SK-N-SH (cell line): ENCODE measurements at regions not wholly inside any gene's neighbourhood (a gene's known extent, or its start where the extent isn't known, plus 50 kb on each side); places are given as distances from the start of the nearest gene placed in this dataset.

ENCODE experiments used
- CTCF ChIA-PET: fragments of 300-600, 350-600 bp; formaldehyde crosslinking; extraction: SDS; loops from one replicate; lab custom pipeline; 2021; lab: Yijun Ruan, JAX
- POLR2A ChIA-PET: fragments of 350-600 bp; sonication (Branson Sonifier 250); formaldehyde crosslinking; extraction: SDS; loops from one replicate; lab custom pipeline; 2020; ENCODE audit warnings: antibody characterized with exemption, inconsistent platforms; lab: Yijun Ruan, JAX
- DNase-seq: peaks from one replicate; pipeline ENCODE4 v3.0.0; 2012
- H2AFZ ChIP-seq: fragments of 200-600 bp; sonication (generic); 2 replicates; pipeline ENCODE4 v1.8.1; 2016; ENCODE audit warnings: antibody characterized with exemption, mild to moderate bottlenecking, low read depth
- H3F3A ChIP-seq: fragments of 200-600 bp; sonication (generic); replicated peaks from 2 replicates; pipeline ENCODE3; 2016; ENCODE audit warnings: antibody characterized with exemption, mild to moderate bottlenecking; ENCODE audit not compliant: insufficient read depth
- H3K27ac ChIP-seq, 2 experiments: fragments of 200-500 bp in 1 of 2; fragments of 200-600 bp in 1 of 2; sonication (Bioruptor generic) in 1 of 2; sonication (generic), shearing (Covaris generic) in 1 of 2; 2 replicates each; pipeline versions ENCODE4 v1.5.1 to v1.6.1; 2014 to 2016; ENCODE audit warnings: low read depth in 2 of 2, inconsistent platforms in 1 of 2, low read length in 1 of 2, mild to moderate bottlenecking in 1 of 2, mixed read lengths in 1 of 2
- H3K27me3 ChIP-seq: fragments of 200-600 bp; sonication (generic), shearing (Covaris generic); 2 replicates; pipeline ENCODE4 v1.6.1; 2016; ENCODE audit warnings: mixed run types; ENCODE audit not compliant: insufficient read depth
- H3K36me3 ChIP-seq, 2 experiments: fragments of 200-500 bp in 1 of 2; fragments of 200-600 bp in 1 of 2; sonication (Bioruptor generic) in 1 of 2; sonication (generic) in 1 of 2; replicated peaks in 1 of 2; 2 replicates each; pipeline versions ENCODE3 to v1.5.1; 2014 to 2016; ENCODE audit warnings: low read length in 1 of 2, mild to moderate bottlenecking in 1 of 2; ENCODE audit not compliant: insufficient read depth in 2 of 2, control insufficient read depth in 1 of 2
- H3K4me1 ChIP-seq, 2 experiments: fragments of 200-500 bp in 1 of 2; fragments of 200-600 bp in 1 of 2; sonication (Bioruptor generic) in 1 of 2; sonication (generic), shearing (Covaris generic) in 1 of 2; 2 replicates each; pipeline versions ENCODE4 v1.5.1 to v1.6.1; 2014 to 2016; ENCODE audit warnings: low read depth in 1 of 2, low read length in 1 of 2, mixed run types in 1 of 2; ENCODE audit not compliant: insufficient read depth in 2 of 2, control insufficient read depth in 1 of 2
- H3K4me2 ChIP-seq: fragments of 200-600 bp; sonication (generic), shearing (Covaris generic); 2 replicates; pipeline ENCODE4 v1.6.1; 2017; ENCODE audit warnings: mixed run types
- H3K4me3 ChIP-seq, 2 experiments: fragments of 200-500 bp in 1 of 2; fragments of 200-600 bp in 1 of 2; sonication (Bioruptor generic) in 1 of 2; sonication (generic), shearing (Covaris generic) in 1 of 2; 2 replicates each; pipeline versions ENCODE4 v1.5.1 to v1.8.1; 2014 to 2016; ENCODE audit warnings: low read depth in 2 of 2, inconsistent platforms in 1 of 2, low read length in 1 of 2, mild to moderate bottlenecking in 1 of 2, mixed read lengths in 1 of 2, moderate library complexity in 1 of 2
- H3K79me2 ChIP-seq: fragments of 200-600 bp; sonication (generic); 2 replicates; pipeline ENCODE4 v1.8.1; 2017; ENCODE audit warnings: mild to moderate bottlenecking; ENCODE audit not compliant: insufficient read depth
- H3K9ac ChIP-seq: fragments of 200-600 bp; sonication (generic); 2 replicates; pipeline ENCODE4 v1.6.1; 2017; ENCODE audit warnings: mixed run types
- H3K9me2 ChIP-seq: fragments of 200-600 bp; sonication (generic); 2 replicates; pipeline ENCODE4 v1.6.1; 2017; ENCODE audit warnings: mixed run types
- H3K9me3 ChIP-seq: fragments of 200-600 bp; sonication (generic); 2 replicates; pipeline ENCODE4 v1.6.1; 2017; ENCODE audit warnings: mixed run types, mild to moderate bottlenecking, moderate library complexity
- H4K20me1 ChIP-seq: fragments of 200-600 bp; sonication (generic); 2 replicates; pipeline ENCODE4 v1.6.1; 2017; ENCODE audit warnings: mild to moderate bottlenecking, mixed run types; ENCODE audit not compliant: insufficient read depth
- CHD2 ChIP-seq: fragments of 150-350 bp; IDR thresholded peaks from 2 replicates; pipeline ENCODE4 v1.6.1; 2018; ENCODE audit warnings: low read length; ENCODE audit not compliant: partially characterized antibody
- ELF1 ChIP-seq: IDR thresholded peaks from 2 replicates; pipeline ENCODE4 v1.4.0; 2012
- EP300 ChIP-seq, 2 experiments: IDR thresholded peaks; 2 replicates each; pipeline versions ENCODE4 v1.4.0 to v1.6.1; 2012; ENCODE audit warnings: borderline replicate concordance in 1 of 2, low read depth in 1 of 2, low read length in 1 of 2
- EZH2phosphoT487 ChIP-seq: fragments of 200-600 bp; sonication (generic); IDR thresholded peaks from 2 replicates; pipeline ENCODE4 v1.6.1; 2017; ENCODE audit warnings: low read depth, mixed run types, mild to moderate bottlenecking, antibody characterized with exemption, moderate library complexity, borderline replicate concordance
- FOXJ3 ChIP-seq: sonication (generic); formaldehyde crosslinking; IDR thresholded peaks from 2 replicates; pipeline ENCODE4 v1.5.1; 2020; ENCODE audit warnings: mild to moderate bottlenecking, missing genetic modification reagents
- FOXM1 ChIP-seq: IDR thresholded peaks from 2 replicates; pipeline ENCODE4 v1.4.0; 2012; ENCODE audit warnings: low read depth, mild to moderate bottlenecking
- GABPA ChIP-seq: IDR thresholded peaks from 2 replicates; pipeline ENCODE4 v1.4.0; 2012; ENCODE audit warnings: low read depth, mild to moderate bottlenecking
- GATA2 ChIP-seq: sonication (generic); formaldehyde crosslinking; IDR thresholded peaks from 2 replicates; pipeline ENCODE4 v1.5.0; 2020; ENCODE audit warnings: mild to moderate bottlenecking, missing genetic modification reagents
- MEF2A ChIP-seq: IDR thresholded peaks from 2 replicates; pipeline ENCODE4 v1.4.0; 2012; ENCODE audit warnings: low read depth, borderline replicate concordance
- NRF1 ChIP-seq: IDR thresholded peaks from 2 replicates; pipeline ENCODE4 v1.6.1; 2012; ENCODE audit warnings: low read depth, mild to moderate bottlenecking, low read length
- POLR2AphosphoS5 ChIP-seq: IDR thresholded peaks from 2 replicates; pipeline ENCODE4 v1.6.1; 2012; ENCODE audit warnings: low read depth, low read length
- RAD21 ChIP-seq: IDR thresholded peaks from 2 replicates; pipeline ENCODE4 v1.6.1; 2012; ENCODE audit warnings: mild to moderate bottlenecking, low read length
- RFX5 ChIP-seq: IDR thresholded peaks from 2 replicates; pipeline ENCODE4 v1.6.1; 2012; ENCODE audit warnings: mild to moderate bottlenecking, improper control_type of control experiment, low read length
- RXRA ChIP-seq: IDR thresholded peaks from 2 replicates; pipeline ENCODE4 v1.4.0; 2012; ENCODE audit warnings: low read depth, mild to moderate bottlenecking, borderline replicate concordance
- SIN3A ChIP-seq: IDR thresholded peaks from 2 replicates; pipeline ENCODE4 v1.6.1; 2012; ENCODE audit warnings: low read depth, mild to moderate bottlenecking, low read length, moderate library complexity, borderline replicate concordance
- TCF12 ChIP-seq: IDR thresholded peaks from 2 replicates; pipeline ENCODE4 v1.4.0; 2012
- TEAD4 ChIP-seq: IDR thresholded peaks from 2 replicates; pipeline ENCODE4 v1.4.0; 2012; ENCODE audit warnings: mild to moderate bottlenecking, borderline replicate concordance; ENCODE audit not compliant: insufficient read depth
- WGBS: methylation state at CpG from one replicate; pipeline ENCODE4 v1.1.6; 2017; ENCODE audit warnings: low lambda C conversion rate; 5-methylcytosine and 5-hydroxymethylcytosine counted together
- TF ChIP-seq, protein P1 (sequence below): fragments of 200-600 bp; sonication (generic); IDR thresholded peaks from 2 replicates; pipeline ENCODE4 v1.6.1; 2017; ENCODE audit warnings: antibody characterized with exemption, mild to moderate bottlenecking, moderate library complexity
- TF ChIP-seq, protein P2 (sequence below): IDR thresholded peaks from 2 replicates; pipeline ENCODE4 v1.4.0; 2012; ENCODE audit warnings: low read depth, borderline replicate concordance
- TF ChIP-seq, protein P3 (sequence below): fragments of 150-350 bp; IDR thresholded peaks from 2 replicates; pipeline ENCODE4 v1.6.1; 2016; ENCODE audit warnings: mild to moderate bottlenecking, low read depth, low read length
- TF ChIP-seq, protein P4 (sequence below): IDR thresholded peaks from 2 replicates; pipeline ENCODE4 v1.4.0; 2012; ENCODE audit warnings: low read depth

DNA sequence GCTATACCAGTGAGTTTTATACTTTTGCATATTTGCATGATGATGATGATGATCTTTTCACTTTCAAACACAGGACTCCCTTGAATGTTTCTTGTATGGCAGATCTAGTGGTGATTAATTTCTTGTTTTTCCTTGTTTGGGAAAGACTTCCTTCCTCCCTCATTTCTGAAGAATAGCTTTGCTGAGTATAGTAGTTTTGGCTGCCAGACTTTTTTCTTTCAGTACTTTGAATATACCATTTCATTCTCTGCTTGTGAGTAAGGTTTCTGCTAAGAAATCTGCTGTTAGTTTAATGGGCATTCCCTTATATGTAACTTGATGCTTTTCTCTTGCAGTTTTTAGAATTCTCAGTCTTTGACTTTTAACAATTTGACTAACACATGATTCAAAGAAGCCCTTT, 547.4 kb upstream of the CXADR start:
- Histone ChIP-seq H3F3A (no peaks in the 10 kb centered on the region), H3K9me3 (no peaks in the 10 kb centered on the region; the same call in 1 of the 2 replicates), H3K4me1 (no peaks in the 10 kb centered on the region), H3K9me2 (no peaks in the 10 kb centered on the region), H3K9ac (no peak overlapping the region), H3K36me3 (no peaks in the 10 kb centered on the region), H3K4me2 (no peak overlapping the region), H3K27me3 (no peaks in the 10 kb centered on the region), H3K79me2 (no peaks in the 10 kb centered on the region), H3K27ac (no peak overlapping the region), H3K4me3 (no peak overlapping the region), H2AFZ (no peak overlapping the region), H4K20me1 (no peaks in the 10 kb centered on the region)
- no peak for TF ChIP-seq TEAD4
- no peak for TF ChIP-seq RFX5
- TF ChIP-seq EZH2phosphoT487, result no peak
- no peak for TF ChIP-seq CHD2
- TF ChIP-seq, protein P1, sequence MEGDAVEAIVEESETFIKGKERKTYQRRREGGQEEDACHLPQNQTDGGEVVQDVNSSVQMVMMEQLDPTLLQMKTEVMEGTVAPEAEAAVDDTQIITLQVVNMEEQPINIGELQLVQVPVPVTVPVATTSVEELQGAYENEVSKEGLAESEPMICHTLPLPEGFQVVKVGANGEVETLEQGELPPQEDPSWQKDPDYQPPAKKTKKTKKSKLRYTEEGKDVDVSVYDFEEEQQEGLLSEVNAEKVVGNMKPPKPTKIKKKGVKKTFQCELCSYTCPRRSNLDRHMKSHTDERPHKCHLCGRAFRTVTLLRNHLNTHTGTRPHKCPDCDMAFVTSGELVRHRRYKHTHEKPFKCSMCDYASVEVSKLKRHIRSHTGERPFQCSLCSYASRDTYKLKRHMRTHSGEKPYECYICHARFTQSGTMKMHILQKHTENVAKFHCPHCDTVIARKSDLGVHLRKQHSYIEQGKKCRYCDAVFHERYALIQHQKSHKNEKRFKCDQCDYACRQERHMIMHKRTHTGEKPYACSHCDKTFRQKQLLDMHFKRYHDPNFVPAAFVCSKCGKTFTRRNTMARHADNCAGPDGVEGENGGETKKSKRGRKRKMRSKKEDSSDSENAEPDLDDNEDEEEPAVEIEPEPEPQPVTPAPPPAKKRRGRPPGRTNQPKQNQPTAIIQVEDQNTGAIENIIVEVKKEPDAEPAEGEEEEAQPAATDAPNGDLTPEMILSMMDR, result no peak
- TF ChIP-seq RAD21, result no peak
- no peak for TF ChIP-seq FOXJ3
- ChIA-PET POLR2A (no interaction called here), CTCF (no interaction called here)
- DNase-seq, result no peak

DNA sequence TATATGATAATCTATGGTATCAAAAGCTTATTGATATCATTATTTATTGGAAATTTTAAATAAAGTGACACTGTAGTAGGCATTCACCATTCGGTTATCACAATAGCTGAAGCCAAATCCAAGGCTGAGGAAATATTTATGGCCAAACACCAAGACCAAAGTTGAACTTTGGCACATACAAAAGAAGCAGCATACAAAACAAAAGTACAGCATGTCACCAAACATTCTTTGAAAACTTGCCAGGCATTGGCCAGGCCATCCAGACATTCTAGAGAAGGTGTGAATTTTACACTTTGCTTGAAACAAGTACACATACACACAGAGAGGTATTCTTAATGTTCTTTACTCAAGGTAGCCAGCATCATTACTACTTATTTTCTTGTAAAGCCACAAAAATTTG, 544.4 kb upstream of the CXADR start:
- ChIA-PET POLR2A (no interaction called here), CTCF (interaction anchor here (1.6 kb wide), 1 partner anchor 22 kb away, joined by 3 read pairs; no protein-coding TSS in a partner anchor)
- Histone ChIP-seq H3F3A (no peaks in the 10 kb centered on the region), H3K9me3 (no peaks in the 10 kb centered on the region; the same call in 1 of the 2 replicates), H3K9me2 (no peaks in the 10 kb centered on the region), H4K20me1 (no peaks in the 10 kb centered on the region), H3K4me2 (no peak overlapping the region), H3K9ac (no peak overlapping the region), H3K36me3 (no peaks in the 10 kb centered on the region), H3K79me2 (no peaks in the 10 kb centered on the region), H3K27ac (no peak overlapping the region), H3K27me3 (no peaks in the 10 kb centered on the region), H2AFZ (no peak overlapping the region), H3K4me3 (no peak overlapping the region), H3K4me1 (no peaks in the 10 kb centered on the region)
- 25% methylated on average over 1 of the region's 1 CpG for WGBS
- no peak for DNase-seq
- TF ChIP-seq RAD21 (no peak), MEF2A (no peak), SIN3A (no peak), FOXJ3 (no peak), EP300 (IDR thresholded peaks at IDR 0.05; ENCODE audit: borderline replicate concordance in 1 of 2, low read depth in 1 of 2, low read length in 1 of 2) (no peak), GABPA (no peak), CHD2 (no peak), POLR2AphosphoS5 (no peak), GATA2 (CRISPR knock-in tag) (no peak), RXRA (no peak), TEAD4 (no peak), ELF1 (no peak), NRF1 (no peak), EZH2phosphoT487 (no peak), TCF12 (no peak), FOXM1 (no peak)
- TF ChIP-seq, protein P1, result no peak
- TF ChIP-seq, protein P2, sequence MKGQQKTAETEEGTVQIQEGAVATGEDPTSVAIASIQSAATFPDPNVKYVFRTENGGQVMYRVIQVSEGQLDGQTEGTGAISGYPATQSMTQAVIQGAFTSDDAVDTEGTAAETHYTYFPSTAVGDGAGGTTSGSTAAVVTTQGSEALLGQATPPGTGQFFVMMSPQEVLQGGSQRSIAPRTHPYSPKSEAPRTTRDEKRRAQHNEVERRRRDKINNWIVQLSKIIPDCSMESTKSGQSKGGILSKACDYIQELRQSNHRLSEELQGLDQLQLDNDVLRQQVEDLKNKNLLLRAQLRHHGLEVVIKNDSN, result no peak
- TF ChIP-seq, protein P3, sequence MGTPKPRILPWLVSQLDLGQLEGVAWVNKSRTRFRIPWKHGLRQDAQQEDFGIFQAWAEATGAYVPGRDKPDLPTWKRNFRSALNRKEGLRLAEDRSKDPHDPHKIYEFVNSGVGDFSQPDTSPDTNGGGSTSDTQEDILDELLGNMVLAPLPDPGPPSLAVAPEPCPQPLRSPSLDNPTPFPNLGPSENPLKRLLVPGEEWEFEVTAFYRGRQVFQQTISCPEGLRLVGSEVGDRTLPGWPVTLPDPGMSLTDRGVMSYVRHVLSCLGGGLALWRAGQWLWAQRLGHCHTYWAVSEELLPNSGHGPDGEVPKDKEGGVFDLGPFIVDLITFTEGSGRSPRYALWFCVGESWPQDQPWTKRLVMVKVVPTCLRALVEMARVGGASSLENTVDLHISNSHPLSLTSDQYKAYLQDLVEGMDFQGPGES, result no peak
- TF ChIP-seq, protein P4, sequence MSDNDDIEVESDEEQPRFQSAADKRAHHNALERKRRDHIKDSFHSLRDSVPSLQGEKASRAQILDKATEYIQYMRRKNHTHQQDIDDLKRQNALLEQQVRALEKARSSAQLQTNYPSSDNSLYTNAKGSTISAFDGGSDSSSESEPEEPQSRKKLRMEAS, result no peak
